ENCODE measurements at regions not wholly inside any gene's neighbourhood (a gene's known extent, or its start where the extent isn't known, plus 50 kb on each side); places are given as distances from the start of the nearest gene placed in this dataset.
A peak's percentile ranks its signal among the peaks of the same experiment; 100 is the strongest.
"Not testable (repeated sequence)": the region's sequence is repeated elsewhere in the genome, so short reads cannot be mapped to it uniquely, and the experiment has no call there.

GRCh38 chr15:20002560-20002959, 539.0 kb downstream of the GOLGA6L6 start:
- not testable (repeated sequence) for H3K79me2 ChIP-seq (ENCODE audit: insufficient read depth, low read length); DNase-seq; H3K27ac ChIP-seq (ENCODE audit: low read length); H3K9ac ChIP-seq (ENCODE audit: low read depth, low read length); H3K36me3 ChIP-seq (ENCODE audit: insufficient read depth, low read length); H3K9me3 ChIP-seq (ENCODE audit: insufficient read depth, low read length, severe bottlenecking); H4K20me1 ChIP-seq (ENCODE audit: insufficient read depth, low read length); H2AFZ ChIP-seq (ENCODE audit: low read depth, low read length); H3K27me3 ChIP-seq (ENCODE audit: insufficient read depth, low read length, poor library complexity); H3K4me3 ChIP-seq (ENCODE audit: low read depth in 1 of 2, low read length in 2 of 2); H3K4me2 ChIP-seq (ENCODE audit: insufficient read depth, low read length)
- peaks cover 15% of the 10 kb centered on the region for H3K4me1 ChIP-seq (ENCODE audit: insufficient read depth, low read length)
- ATAC-seq (ENCODE audit: insufficient read depth, low read depth): peak; percentile 86

GRCh38 chr15:19996574-19997194, 544.9 kb downstream of the GOLGA6L6 start:
- Histone ChIP-seq H3K4me1 (ENCODE audit: insufficient read depth, low read length) (peaks cover 32% of the 10 kb centered on the region), H3K27ac (ENCODE audit: low read length) (peak overlapping the region; percentile 74), H3K9ac (ENCODE audit: low read depth, low read length) (0 out of 2 replicates have a peak overlapping the region, but pooled peaks have one; percentile 32)
- H4K20me1 ChIP-seq (ENCODE audit: insufficient read depth, low read length); H3K79me2 ChIP-seq (ENCODE audit: insufficient read depth, low read length); H3K4me2 ChIP-seq (ENCODE audit: insufficient read depth, low read length); H3K36me3 ChIP-seq (ENCODE audit: insufficient read depth, low read length); H3K4me3 ChIP-seq (ENCODE audit: low read depth in 1 of 2, low read length in 2 of 2); H3K9me3 ChIP-seq (ENCODE audit: insufficient read depth, low read length, severe bottlenecking); H3K27me3 ChIP-seq (ENCODE audit: insufficient read depth, low read length, poor library complexity); H2AFZ ChIP-seq (ENCODE audit: low read depth, low read length): not testable (repeated sequence)
- DNase-seq: peak; percentile 59
- peak; percentile 89 for ATAC-seq (ENCODE audit: insufficient read depth, low read depth)

DNA sequence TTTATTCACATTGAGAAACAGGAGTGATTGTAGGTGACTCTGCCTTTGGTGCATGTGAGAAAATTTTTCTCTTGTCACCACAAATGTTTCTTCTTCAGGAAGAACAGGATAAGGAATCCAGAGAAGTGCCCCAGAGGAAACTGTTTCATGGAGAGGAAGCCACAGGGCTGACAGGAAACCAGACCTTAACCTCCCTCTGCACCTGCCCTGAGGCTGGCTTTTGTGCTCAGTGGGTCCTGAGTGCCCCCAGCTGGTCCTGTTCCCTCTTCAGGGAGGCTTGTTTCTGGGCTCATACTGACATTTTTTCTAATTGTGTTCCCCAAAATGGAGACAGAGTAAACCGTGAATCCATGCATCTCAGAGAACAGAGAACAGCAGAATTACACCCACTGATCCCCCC, 546.3 kb downstream of the GOLGA6L6 start:
- not testable (repeated sequence) for H3K9me3 ChIP-seq (ENCODE audit: insufficient read depth, low read length, severe bottlenecking); H3K4me3 ChIP-seq (ENCODE audit: low read depth in 1 of 2, low read length in 2 of 2); H3K27ac ChIP-seq (ENCODE audit: low read length); H2AFZ ChIP-seq (ENCODE audit: low read depth, low read length); H3K79me2 ChIP-seq (ENCODE audit: insufficient read depth, low read length); H4K20me1 ChIP-seq (ENCODE audit: insufficient read depth, low read length); H3K4me2 ChIP-seq (ENCODE audit: insufficient read depth, low read length); H3K27me3 ChIP-seq (ENCODE audit: insufficient read depth, low read length, poor library complexity); H3K36me3 ChIP-seq (ENCODE audit: insufficient read depth, low read length)
- DNase-seq (peak; percentile 81), ATAC-seq (ENCODE audit: insufficient read depth, low read depth) (peak; percentile 62)
- Histone ChIP-seq H3K4me1 (ENCODE audit: insufficient read depth, low read length) (peaks cover 33% of the 10 kb centered on the region), H3K9ac (ENCODE audit: low read depth, low read length) (0 out of 2 replicates have a peak overlapping the region, but pooled peaks have one; percentile 36)

DNA sequence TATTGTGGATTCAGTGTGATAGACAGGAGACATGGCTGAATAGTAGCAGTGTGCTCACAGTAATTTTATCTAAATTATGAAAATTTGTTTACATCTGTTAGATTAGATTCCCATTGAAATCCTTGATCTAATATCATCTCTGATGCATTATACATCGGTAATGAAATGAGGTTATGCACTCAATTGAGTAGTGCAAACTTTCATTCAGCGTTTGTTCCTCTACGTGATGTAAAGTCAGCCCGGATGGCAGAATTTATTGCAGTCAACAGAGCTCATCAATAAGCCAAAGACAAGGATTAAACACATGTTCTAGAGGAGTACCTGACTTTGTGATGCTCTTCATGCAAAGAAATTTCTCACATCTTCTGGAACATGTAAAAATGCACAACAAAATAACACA, 549.2 kb downstream of the GOLGA6L6 start:
- Histone ChIP-seq H3K4me3 (ENCODE audit: low read depth in 1 of 2, low read length in 2 of 2) (no peak overlapping the region), H3K27me3 (ENCODE audit: insufficient read depth, low read length, poor library complexity) (no peaks in the 10 kb centered on the region), H3K9ac (ENCODE audit: low read depth, low read length) (no peak overlapping the region), H3K79me2 (ENCODE audit: insufficient read depth, low read length) (no peaks in the 10 kb centered on the region), H3K27ac (ENCODE audit: low read length) (peak overlapping the region; percentile 52), H2AFZ (ENCODE audit: low read depth, low read length) (no peak overlapping the region; the same call in 1 of the 2 replicates), H3K9me3 (ENCODE audit: insufficient read depth, low read length, severe bottlenecking) (no peaks in the 10 kb centered on the region), H3K4me2 (ENCODE audit: insufficient read depth, low read length) (no peak overlapping the region), H3K4me1 (ENCODE audit: insufficient read depth, low read length) (peaks cover 40% of the 10 kb centered on the region), H3K36me3 (ENCODE audit: insufficient read depth, low read length) (no peaks in the 10 kb centered on the region), H4K20me1 (ENCODE audit: insufficient read depth, low read length) (no peaks in the 10 kb centered on the region)
- ATAC-seq (ENCODE audit: insufficient read depth, low read depth): no peak
- no peak for DNase-seq
- no peak for TF ChIP-seq EZH2 (IDR thresholded peaks at IDR 0.05; ENCODE audit: borderline replicate concordance, low read depth, low read length, severe bottlenecking)
- TF ChIP-seq, protein P1, sequence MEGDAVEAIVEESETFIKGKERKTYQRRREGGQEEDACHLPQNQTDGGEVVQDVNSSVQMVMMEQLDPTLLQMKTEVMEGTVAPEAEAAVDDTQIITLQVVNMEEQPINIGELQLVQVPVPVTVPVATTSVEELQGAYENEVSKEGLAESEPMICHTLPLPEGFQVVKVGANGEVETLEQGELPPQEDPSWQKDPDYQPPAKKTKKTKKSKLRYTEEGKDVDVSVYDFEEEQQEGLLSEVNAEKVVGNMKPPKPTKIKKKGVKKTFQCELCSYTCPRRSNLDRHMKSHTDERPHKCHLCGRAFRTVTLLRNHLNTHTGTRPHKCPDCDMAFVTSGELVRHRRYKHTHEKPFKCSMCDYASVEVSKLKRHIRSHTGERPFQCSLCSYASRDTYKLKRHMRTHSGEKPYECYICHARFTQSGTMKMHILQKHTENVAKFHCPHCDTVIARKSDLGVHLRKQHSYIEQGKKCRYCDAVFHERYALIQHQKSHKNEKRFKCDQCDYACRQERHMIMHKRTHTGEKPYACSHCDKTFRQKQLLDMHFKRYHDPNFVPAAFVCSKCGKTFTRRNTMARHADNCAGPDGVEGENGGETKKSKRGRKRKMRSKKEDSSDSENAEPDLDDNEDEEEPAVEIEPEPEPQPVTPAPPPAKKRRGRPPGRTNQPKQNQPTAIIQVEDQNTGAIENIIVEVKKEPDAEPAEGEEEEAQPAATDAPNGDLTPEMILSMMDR (IDR thresholded peaks at IDR 0.05; ENCODE audit: borderline replicate concordance, extremely low read depth, low read length, poor library complexity, severe bottlenecking): no peak

DNA sequence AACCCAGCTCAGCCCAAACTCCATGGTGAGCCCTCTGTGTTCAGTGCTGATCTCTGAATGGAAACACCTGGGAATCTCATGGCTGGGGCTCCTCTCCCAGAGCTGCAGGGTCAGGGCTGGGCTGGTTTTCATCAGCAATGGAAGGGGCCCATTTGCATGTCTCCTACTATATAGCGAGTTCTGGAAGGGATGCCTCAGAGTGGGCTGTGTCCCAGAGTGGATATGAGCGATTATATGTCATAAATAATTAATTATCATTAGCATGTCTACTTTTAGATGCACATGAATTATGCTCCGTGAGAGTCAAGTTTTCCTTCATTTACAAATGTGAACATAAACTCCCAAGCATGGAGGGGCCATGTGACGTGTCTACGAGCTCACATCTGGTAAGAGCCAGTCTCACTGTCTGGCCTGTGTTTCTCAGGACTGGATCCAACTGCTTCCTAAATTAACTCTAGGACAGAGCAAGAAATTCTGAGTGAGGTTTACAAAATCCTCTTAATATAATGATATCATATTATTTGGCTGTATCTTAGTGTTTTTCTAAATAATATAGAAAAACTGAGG, 553.4 kb downstream of the GOLGA6L6 start:
- no peak for DNase-seq
- no peaks in the 10 kb centered on the region for H3K9me3 ChIP-seq (ENCODE audit: insufficient read depth, low read length, severe bottlenecking)

More for the DNA sequence above, 553.4 kb downstream of the GOLGA6L6 start:
- H3K9ac ChIP-seq (ENCODE audit: low read depth, low read length): 0 out of 2 replicates have a peak overlapping the region, but pooled peaks have one; percentile 20
- H2AFZ ChIP-seq (ENCODE audit: low read depth, low read length): no peak overlapping the region; the same call in 1 of the 2 replicates
- H3K36me3 ChIP-seq (ENCODE audit: insufficient read depth, low read length): no peaks in the 10 kb centered on the region
- H3K4me3 ChIP-seq (ENCODE audit: low read depth in 1 of 2, low read length in 2 of 2): no peak overlapping the region
- no peak for ATAC-seq (ENCODE audit: insufficient read depth, low read depth)
- H3K4me1 ChIP-seq (ENCODE audit: insufficient read depth, low read length): peaks cover 36% of the 10 kb centered on the region
- TF ChIP-seq, protein P1 (IDR thresholded peaks at IDR 0.05; ENCODE audit: borderline replicate concordance, extremely low read depth, low read length, poor library complexity, severe bottlenecking): no peak
- no peak for TF ChIP-seq EZH2 (IDR thresholded peaks at IDR 0.05; ENCODE audit: borderline replicate concordance, low read depth, low read length, severe bottlenecking)
- no peaks in the 10 kb centered on the region for H3K79me2 ChIP-seq (ENCODE audit: insufficient read depth, low read length)
- no peaks in the 10 kb centered on the region for H4K20me1 ChIP-seq (ENCODE audit: insufficient read depth, low read length)
- no peak overlapping the region for H3K4me2 ChIP-seq (ENCODE audit: insufficient read depth, low read length)
- H3K27ac ChIP-seq (ENCODE audit: low read length): peak overlapping the region; percentile 64
- H3K27me3 ChIP-seq (ENCODE audit: insufficient read depth, low read length, poor library complexity): no peaks in the 10 kb centered on the region

Measured in DND-41 (cell line).